ENCODE measurements at regions not wholly inside any gene's neighbourhood (a gene's known extent, or its start where the extent isn't known, plus 50 kb on each side); places are given as distances from the start of the nearest gene placed in this dataset.

GRCh38 chr12:126519833-126520232, 1454.6 kb downstream of the AACS start:
- DNase-seq (ENCODE audit: low read depth in 3 of 3, low spot score in 2 of 3) = no peak

GRCh38 chr12:126523891-126524290, 1458.7 kb downstream of the AACS start:
- no peak for DNase-seq (ENCODE audit: low read depth in 3 of 3, low spot score in 2 of 3)

- no peak for DNase-seq (ENCODE audit: low read depth in 3 of 3, low spot score in 2 of 3)
Observed at GRCh38 chr12:126534495-126534894, 1469.3 kb downstream of the AACS start.

- no peak for DNase-seq (ENCODE audit: low read depth in 3 of 3, low spot score in 2 of 3)
Observed at GRCh38 chr12:126534942-126535341, 1469.7 kb downstream of the AACS start.

- DNase-seq (ENCODE audit: low read depth in 3 of 3, low spot score in 2 of 3) = no peak
Observed at GRCh38 chr12:126535971-126536370, 1470.7 kb downstream of the AACS start.

- no peak for DNase-seq (ENCODE audit: low read depth in 3 of 3, low spot score in 2 of 3)
Observed at GRCh38 chr12:126537961-126538530, 1472.8 kb downstream of the AACS start.

GRCh38 chr12:126538888-126539287, 1473.7 kb downstream of the AACS start:
- DNase-seq (ENCODE audit: low read depth in 3 of 3, low spot score in 2 of 3) = no peak

GRCh38 chr12:126545411-126545810, 1480.2 kb downstream of the AACS start:
- DNase-seq (ENCODE audit: low read depth in 3 of 3, low spot score in 2 of 3) = no peak

DNA sequence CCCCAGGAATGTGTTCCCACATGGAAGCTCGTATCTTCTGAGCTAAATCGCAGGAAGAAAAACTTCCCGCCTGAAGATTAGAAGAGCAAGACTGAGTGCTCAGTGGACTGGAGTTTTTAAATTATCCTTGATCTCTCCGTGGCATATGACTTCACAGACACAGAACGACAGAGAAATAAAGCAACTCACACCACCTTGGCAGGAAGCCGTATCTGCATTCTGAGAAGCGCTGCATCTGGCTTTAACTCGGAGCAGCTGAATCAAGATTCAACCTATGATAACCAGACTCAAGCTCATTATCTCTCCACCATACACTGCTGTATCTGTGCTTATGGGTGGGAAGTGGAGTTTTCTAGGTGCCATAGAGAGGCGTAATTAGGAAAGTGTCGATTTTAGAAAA, 1482.7 kb downstream of the AACS start:
- DNase-seq (ENCODE audit: low read depth in 3 of 3, low spot score in 2 of 3) = no peak

GRCh38 chr12:126551869-126552268, 1486.6 kb downstream of the AACS start:
- no peak for DNase-seq (ENCODE audit: low read depth in 3 of 3, low spot score in 2 of 3)

- DNase-seq (ENCODE audit: low read depth in 3 of 3, low spot score in 2 of 3) = no peak
Observed at GRCh38 chr12:126554625-126555024, 1489.4 kb downstream of the AACS start.

DNA sequence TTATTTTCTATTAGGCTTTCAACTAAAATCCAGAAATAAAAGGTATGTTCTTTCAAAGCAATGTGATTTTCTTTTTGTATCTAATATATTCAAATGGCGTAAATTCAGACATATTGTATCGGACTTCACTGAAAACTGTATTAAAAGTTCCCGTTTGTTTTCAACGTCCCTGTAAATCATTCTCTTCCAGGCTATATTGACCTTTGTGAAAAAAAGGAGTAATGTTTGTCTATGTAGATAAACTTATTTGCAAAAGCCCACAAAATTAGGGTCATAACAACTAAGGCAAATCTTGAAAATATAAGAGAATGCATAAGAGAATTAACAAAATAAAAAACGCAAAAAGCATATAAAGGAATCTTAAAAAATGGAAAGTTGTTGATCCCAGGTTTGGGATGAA, 1492.4 kb downstream of the AACS start:
- DNase-seq (ENCODE audit: low read depth in 3 of 3, low spot score in 2 of 3) = no peak

GRCh38 chr12:126558219-126558618, 1493.0 kb downstream of the AACS start:
- no peak for DNase-seq (ENCODE audit: low read depth in 3 of 3, low spot score in 2 of 3)

GRCh38 chr12:126558810-126559209, 1493.6 kb downstream of the AACS start:
- no peak for DNase-seq (ENCODE audit: low read depth in 3 of 3, low spot score in 2 of 3)

DNA sequence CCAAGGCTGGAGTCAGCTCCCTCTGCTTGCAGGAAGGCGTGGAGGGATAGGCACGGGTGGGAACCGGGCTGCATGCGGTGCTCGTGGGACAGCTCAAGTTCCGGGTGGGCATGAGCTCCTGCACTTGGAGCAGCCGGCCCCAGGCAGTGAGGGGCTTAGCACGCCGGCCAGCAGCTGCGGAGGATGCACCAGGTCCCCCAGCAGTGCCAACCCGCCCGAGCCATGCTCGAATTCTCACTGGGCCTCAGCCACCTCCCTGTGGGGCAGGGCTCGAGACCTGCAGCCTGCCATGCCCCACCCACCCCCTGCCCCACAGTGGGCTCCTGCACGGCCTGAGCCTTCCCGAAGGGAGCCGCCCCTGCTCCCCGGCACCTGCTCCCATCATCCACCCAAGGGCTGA, 1501.8 kb downstream of the AACS start:
- DNase-seq (ENCODE audit: low read depth in 3 of 3, low spot score in 2 of 3) = no peak

- DNase-seq (ENCODE audit: low read depth in 3 of 3, low spot score in 2 of 3) = no peak
Observed at GRCh38 chr12:126569706-126570105, 1504.5 kb downstream of the AACS start.

DNA sequence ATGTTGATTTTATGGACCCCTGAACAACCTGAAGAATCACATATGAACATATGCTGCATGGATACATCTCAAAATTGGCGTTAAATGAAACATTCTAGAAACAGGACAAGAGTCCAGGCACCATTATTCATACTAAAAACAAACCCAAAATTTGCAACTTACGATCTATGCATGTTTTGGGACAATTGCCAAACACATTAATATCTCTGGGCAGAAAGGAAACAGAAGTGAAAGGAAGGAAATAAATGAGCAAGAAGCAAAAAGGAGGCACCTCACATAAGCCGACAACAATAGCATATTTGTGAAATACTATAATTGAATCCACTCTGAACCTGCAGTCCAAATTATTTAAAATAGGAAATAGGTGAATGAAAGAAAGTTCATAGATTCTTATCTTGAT, 1505.3 kb downstream of the AACS start:
- no peak for DNase-seq (ENCODE audit: low read depth in 3 of 3, low spot score in 2 of 3)

DNA sequence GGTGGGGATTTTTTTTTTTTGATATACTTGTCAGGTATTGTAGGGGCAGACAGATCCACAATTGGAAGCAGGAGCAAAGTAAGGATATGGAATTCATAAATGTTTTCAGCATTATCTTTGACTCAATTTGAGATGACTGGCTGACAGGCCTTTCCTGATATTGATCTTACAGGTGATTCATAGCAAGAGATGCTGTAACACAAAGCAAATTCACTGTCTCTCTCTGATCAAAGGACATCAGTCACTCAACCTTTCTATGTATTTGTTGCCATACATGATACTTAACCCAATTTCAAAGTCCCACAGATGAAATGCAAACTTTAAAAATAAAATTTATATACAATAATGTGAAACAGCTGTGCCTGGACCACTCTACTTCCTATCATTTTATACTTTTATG, 1506.9 kb downstream of the AACS start:
- DNase-seq (ENCODE audit: low read depth in 3 of 3, low spot score in 2 of 3) = no peak

GRCh38 chr12:126581655-126582054, 1516.4 kb downstream of the AACS start:
- no peak for DNase-seq (ENCODE audit: low read depth in 3 of 3, low spot score in 2 of 3)

GRCh38 chr12:126582231-126582630, 1517.0 kb downstream of the AACS start:
- no peak for DNase-seq (ENCODE audit: low read depth in 3 of 3, low spot score in 2 of 3)

DNA sequence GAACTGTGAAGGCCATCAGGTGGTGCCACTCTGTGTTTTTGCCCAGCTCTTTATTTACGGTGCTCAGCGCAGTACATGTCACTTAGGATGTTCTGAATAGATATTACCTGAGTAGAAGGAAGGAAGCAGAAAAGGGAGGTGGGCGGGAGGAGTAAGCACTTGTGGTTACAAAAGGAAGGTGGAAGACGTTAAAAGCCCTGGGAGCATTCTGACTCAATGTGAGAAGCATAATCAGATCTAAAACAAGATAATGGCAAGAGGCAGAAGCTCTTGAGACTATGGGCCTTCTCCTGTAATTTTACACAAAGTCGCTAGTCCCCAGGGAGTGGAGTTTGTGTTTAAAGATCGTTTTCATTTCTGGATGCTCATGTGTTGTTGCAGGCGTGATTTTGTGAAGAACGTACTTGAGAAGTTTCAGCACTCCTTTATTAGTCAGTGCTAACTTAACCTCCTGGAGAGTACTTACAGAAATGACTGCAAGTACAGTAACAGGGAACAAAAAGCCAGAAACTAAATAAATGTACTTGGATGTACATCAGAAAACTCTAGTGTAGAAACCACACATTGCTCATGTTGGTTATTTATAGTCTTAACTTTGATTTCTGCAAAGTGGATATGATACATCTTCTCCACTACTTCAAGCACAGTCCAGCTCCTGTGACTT, 1523.5 kb downstream of the AACS start:
- DNase-seq (ENCODE audit: low read depth in 3 of 3, low spot score in 2 of 3) = no peak

DNA sequence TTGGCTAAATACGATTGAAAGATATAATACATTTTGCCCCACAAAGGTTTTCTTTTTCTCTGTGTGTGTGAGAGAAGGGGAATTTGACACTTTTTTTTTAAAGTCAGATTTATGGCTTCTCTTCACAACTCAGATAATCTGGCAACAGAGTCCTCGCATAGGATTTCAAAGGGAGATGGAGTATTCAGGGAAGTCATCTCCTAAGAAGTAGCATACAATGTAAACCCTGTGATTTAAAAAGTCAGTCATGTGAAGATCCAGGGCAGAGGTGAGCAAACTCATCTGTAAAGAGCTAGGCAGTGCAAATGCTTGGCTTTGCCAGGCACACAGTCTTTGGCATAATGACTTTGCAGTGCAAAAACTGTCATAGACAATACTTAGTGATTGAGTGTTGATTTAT, 1526.3 kb downstream of the AACS start:
- DNase-seq (ENCODE audit: low read depth in 3 of 3, low spot score in 2 of 3) = peak in 1 of 3 donors; percentile 27
